ENCODE measurements at regions not wholly inside any gene's neighbourhood (a gene's known extent, or its start where the extent isn't known, plus 50 kb on each side); places are given as distances from the start of the nearest gene placed in this dataset.

GRCh38 chr10:21146436-21146789, 249.3 kb upstream of the NEBL start:
- TF ChIP-seq, protein P1, sequence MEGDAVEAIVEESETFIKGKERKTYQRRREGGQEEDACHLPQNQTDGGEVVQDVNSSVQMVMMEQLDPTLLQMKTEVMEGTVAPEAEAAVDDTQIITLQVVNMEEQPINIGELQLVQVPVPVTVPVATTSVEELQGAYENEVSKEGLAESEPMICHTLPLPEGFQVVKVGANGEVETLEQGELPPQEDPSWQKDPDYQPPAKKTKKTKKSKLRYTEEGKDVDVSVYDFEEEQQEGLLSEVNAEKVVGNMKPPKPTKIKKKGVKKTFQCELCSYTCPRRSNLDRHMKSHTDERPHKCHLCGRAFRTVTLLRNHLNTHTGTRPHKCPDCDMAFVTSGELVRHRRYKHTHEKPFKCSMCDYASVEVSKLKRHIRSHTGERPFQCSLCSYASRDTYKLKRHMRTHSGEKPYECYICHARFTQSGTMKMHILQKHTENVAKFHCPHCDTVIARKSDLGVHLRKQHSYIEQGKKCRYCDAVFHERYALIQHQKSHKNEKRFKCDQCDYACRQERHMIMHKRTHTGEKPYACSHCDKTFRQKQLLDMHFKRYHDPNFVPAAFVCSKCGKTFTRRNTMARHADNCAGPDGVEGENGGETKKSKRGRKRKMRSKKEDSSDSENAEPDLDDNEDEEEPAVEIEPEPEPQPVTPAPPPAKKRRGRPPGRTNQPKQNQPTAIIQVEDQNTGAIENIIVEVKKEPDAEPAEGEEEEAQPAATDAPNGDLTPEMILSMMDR (IDR thresholded peaks at IDR 0.05): no peak
- no peak for TF ChIP-seq POLR2AphosphoS5 (IDR thresholded peaks at IDR 0.05)
- no peak for TF ChIP-seq POLR2A (IDR thresholded peaks at IDR 0.05)

Measured in breast epithelium (tissue), 3 donors.